ENCODE measurements at regions not wholly inside any gene's neighbourhood (a gene's known extent, or its start where the extent isn't known, plus 50 kb on each side); places are given as distances from the start of the nearest gene placed in this dataset.

GRCh38 chr4:160286051-160286450 is 1183.2 kb downstream of the RAPGEF2 start:
- Histone ChIP-seq H3K79me2 (ENCODE audit: insufficient read depth, low read length) (no peaks in the 10 kb centered on the region), H3K4me3 (replicated peaks in 1 of 2; ENCODE audit: low read depth in 1 of 2, low read length in 2 of 2) (no peak overlapping the region), H3K9me3 (ENCODE audit: control insufficient read depth in 1 of 2, insufficient read depth in 1 of 2, low read depth in 1 of 2, low read length in 2 of 2) (no peaks in the 10 kb centered on the region), H2AFZ (ENCODE audit: low read depth, low read length, poor library complexity, severe bottlenecking) (no peak overlapping the region), H3K4me1 (ENCODE audit: control insufficient read depth in 1 of 2, insufficient read depth in 2 of 2, low read length in 2 of 2) (no peaks in the 10 kb centered on the region), H4K20me1 (ENCODE audit: insufficient read depth) (no peaks in the 10 kb centered on the region), H3K9ac (ENCODE audit: low read length) (no peak overlapping the region), H3K9me2 (ENCODE audit: insufficient read depth) (peaks cover 5% of the 10 kb centered on the region; the same call in 1 of the 2 replicates), H3K27me3 (ENCODE audit: insufficient read depth, low read length) (no peaks in the 10 kb centered on the region), H3K36me3 (ENCODE audit: control insufficient read depth in 1 of 2, insufficient read depth in 2 of 2, low read length in 2 of 2) (0 out of 4 replicates have a peak, but pooled peaks cover 0 to 3% of the 10 kb centered on the region in 2 experiments), H3K4me2 (ENCODE audit: low read length) (no peak overlapping the region), H3K27ac (ENCODE audit: low read depth, low read length) (no peak overlapping the region)
- ChIA-PET CTCF (no interaction called here), POLR2A (no interaction called here), RAD21 (ENCODE audit: low non-redundant PET in 1 of 2, low total read pairs in 2 of 2, uncharacterized antibody in 2 of 2, unreplicated experiment in 2 of 2) (no interaction called here)
- intact Hi-C loops (cut with micrococcal nuclease): no loop called here
- no peak for TF ChIP-seq EZH2 (IDR thresholded peaks at IDR 0.05)
- no peak for ATAC-seq
- BruUV-seq (replicated peaks): no TSS peak
- no peak for DNase-seq (ENCODE audit: low read depth, low spot score)

GRCh38 chr4:160296476-160296875 is 1193.6 kb downstream of the RAPGEF2 start:
- DNase-seq (ENCODE audit: low read depth, low spot score): no peak
- ATAC-seq: no peak
- H3K4me1 ChIP-seq (ENCODE audit: control insufficient read depth in 1 of 2, insufficient read depth in 2 of 2, low read length in 2 of 2): no peaks in the 10 kb centered on the region
- no peak overlapping the region for H3K9ac ChIP-seq (ENCODE audit: low read length)
- RAD21 ChIA-PET (ENCODE audit: low non-redundant PET in 1 of 2, low total read pairs in 2 of 2, uncharacterized antibody in 2 of 2, unreplicated experiment in 2 of 2): no interaction called here
- no TSS peak for BruUV-seq (replicated peaks)
- H4K20me1 ChIP-seq (ENCODE audit: insufficient read depth): no peaks in the 10 kb centered on the region
- H3K9me3 ChIP-seq (ENCODE audit: control insufficient read depth in 1 of 2, insufficient read depth in 1 of 2, low read depth in 1 of 2, low read length in 2 of 2): no peaks in the 10 kb centered on the region
- no peak for TF ChIP-seq SIN3A (IDR thresholded peaks at IDR 0.05; ENCODE audit: low read depth)
- no peak for TF ChIP-seq YY1 (IDR thresholded peaks at IDR 0.05; ENCODE audit: extremely low read depth, insufficient replicate concordance, low read depth, low read length)
- no peak for TF ChIP-seq EZH2 (IDR thresholded peaks at IDR 0.05)
- no peak for TF ChIP-seq EGR1 (IDR thresholded peaks at IDR 0.05; ENCODE audit: low read depth)
- TF ChIP-seq ZNF274 (IDR thresholded peaks at IDR 0.05; ENCODE audit: low read depth, low read length): no peak
- no peak for TF ChIP-seq CEBPB (IDR thresholded peaks at IDR 0.05; ENCODE audit: low read depth)
- no peak for TF ChIP-seq FOSL1 (IDR thresholded peaks at IDR 0.05; ENCODE audit: low read depth)
- TF ChIP-seq CBX3 (IDR thresholded peaks at IDR 0.05; ENCODE audit: low read depth): no peak
- no peak for TF ChIP-seq ELF1 (IDR thresholded peaks at IDR 0.05; ENCODE audit: borderline replicate concordance, low read depth)
- no peak for TF ChIP-seq ZBTB33 (IDR thresholded peaks at IDR 0.05; ENCODE audit: extremely low read depth, insufficient replicate concordance, low read length)
- TF ChIP-seq TCF7L2 (IDR thresholded peaks at IDR 0.05; ENCODE audit: borderline replicate concordance, extremely low read depth, insufficient read depth, insufficient read length): no peak
- no peak for TF ChIP-seq SP1 (IDR thresholded peaks at IDR 0.05; ENCODE audit: low read depth)
- TF ChIP-seq ZFX (IDR thresholded peaks at IDR 0.05): no peak
- no peak for TF ChIP-seq EZH2phosphoT487 (IDR thresholded peaks at IDR 0.05; ENCODE audit: borderline replicate concordance)
- no peaks in the 10 kb centered on the region for H3K79me2 ChIP-seq (ENCODE audit: insufficient read depth, low read length)
- intact Hi-C loops (cut with micrococcal nuclease): no loop called here
- no peaks in the 10 kb centered on the region for H3K36me3 ChIP-seq (ENCODE audit: control insufficient read depth in 1 of 2, insufficient read depth in 2 of 2, low read length in 2 of 2)
- no peaks in the 10 kb centered on the region for H3K9me2 ChIP-seq (ENCODE audit: insufficient read depth)
- no peak overlapping the region for H3K4me2 ChIP-seq (ENCODE audit: low read length)
- CTCF ChIA-PET: no interaction called here
- no peak overlapping the region for H2AFZ ChIP-seq (ENCODE audit: low read depth, low read length, poor library complexity, severe bottlenecking)
- H3K4me3 ChIP-seq (replicated peaks in 1 of 2; ENCODE audit: low read depth in 1 of 2, low read length in 2 of 2): no peak overlapping the region
- no peaks in the 10 kb centered on the region for H3K27me3 ChIP-seq (ENCODE audit: insufficient read depth, low read length)
- no peak overlapping the region for H3K27ac ChIP-seq (ENCODE audit: low read depth, low read length)
- POLR2A ChIA-PET: no interaction called here

Measured in HCT116 (cell line).